Choroid plexus epithelial cell (primary cell): ENCODE measurements at regions not wholly inside any gene's neighbourhood (a gene's known extent, or its start where the extent isn't known, plus 50 kb on each side); places are given as distances from the start of the nearest gene placed in this dataset.

ENCODE experiments used
- DNase-seq: peaks from one replicate; pipeline ENCODE4 v3.0.0-alpha.2; 2010; ENCODE audit warnings: low read depth
- H3K4me3 ChIP-seq: 2 replicates; pipeline ENCODE4 v1.5.1; 2011; ENCODE audit warnings: low read depth, mild to moderate bottlenecking, control low read depth, low read length, moderate library complexity
- CTCF ChIP-seq: conservative IDR thresholded peaks from 2 replicates; pipeline ENCODE4 v1.5.1; 2011; ENCODE audit warnings: low read depth, mild to moderate bottlenecking, control low read depth, inconsistent platforms, low read length, moderate library complexity

GRCh38 chr2:216574586-216574985 lies 58.6 kb upstream of the IGFBP2 start:
- no peak for DNase-seq
- no peak for TF ChIP-seq CTCF
- no peak overlapping the region for H3K4me3 ChIP-seq

- TF ChIP-seq CTCF: no peak
- DNase-seq: no peak
- H3K4me3 ChIP-seq: no peak overlapping the region
Observed at GRCh38 chr2:216575465-216575864, 57.8 kb upstream of the IGFBP2 start.

GRCh38 chr2:216576616-216577015 lies 56.6 kb upstream of the IGFBP2 start:
- no peak for TF ChIP-seq CTCF
- H3K4me3 ChIP-seq: no peak overlapping the region
- no peak for DNase-seq

GRCh38 chr2:216578325-216578724 lies 54.9 kb upstream of the IGFBP2 start:
- no peak for DNase-seq
- TF ChIP-seq CTCF: no peak
- no peak overlapping the region for H3K4me3 ChIP-seq

- peak; percentile 90 for DNase-seq
- TF ChIP-seq CTCF: no peak
- no peak overlapping the region for H3K4me3 ChIP-seq
Observed at GRCh38 chr2:216583147-216583546, 50.1 kb upstream of the IGFBP2 start.
